GM12878 (cell line): ENCODE measurements at regions not wholly inside any gene's neighbourhood (a gene's known extent, or its start where the extent isn't known, plus 50 kb on each side); places are given as distances from the start of the nearest gene placed in this dataset.

Experiments used
- ATAC-seq: fragments of 200-7000 bp; cut with Tn5 transposase; 3 replicates; pipeline ENCODE4 v1.9.1; 2020; ENCODE audit warnings: mild to moderate bottlenecking, moderate library complexity
- BruUV-seq: library from RNA; stranded (reverse); fragments of 400-500 nt; replicated peaks from 2 replicates; lab custom pipeline; 2021; lab: Mats Ljungman, UMichigan
- CTCF ChIA-PET: fragments of 300-600 bp; sonication (Branson Sonifier 250); formaldehyde crosslinking; extraction: SDS; loops from one replicate; lab custom pipeline; 2021; ENCODE audit warnings: inconsistent platforms; lab: Yijun Ruan, JAX
- POLR2A ChIA-PET: fragments of 350-600 bp; formaldehyde crosslinking; extraction: SDS; loops from one replicate; lab custom pipeline; 2021; ENCODE audit warnings: inconsistent platforms; lab: Charles Lee
- RAD21 ChIA-PET: fragments of 300-600 bp; sonication (Branson Sonifier 250); formaldehyde crosslinking; loops from one replicate; lab custom pipeline; 2023; ENCODE audit warnings: antibody characterized with exemption; ENCODE audit not compliant: unreplicated experiment; lab: Charles Lee
- SMC1A ChIA-PET: fragments of 300-600 bp; sonication (Branson Sonifier 250); formaldehyde crosslinking; loops from one replicate; lab custom pipeline; 2023; ENCODE audit not compliant: unreplicated experiment, uncharacterized antibody; lab: Charles Lee
- DNase-seq: peaks from one replicate; pipeline ENCODE4 v3.0.0-alpha.2; 2011; ENCODE audit warnings: low read depth, low spot score
- FAIRE-seq: peaks from 3 replicates; lab custom pipeline; 2011; peaks lifted over from hg19 to GRCh38; lab: Jason Lieb, UNC
- H2AFZ ChIP-seq: 2 replicates; pipeline ENCODE4 v1.6.0; 2011; ENCODE audit warnings: low read depth, low read length, control low read depth; ENCODE audit not compliant: control insufficient read depth
- H3K27ac ChIP-seq: 2 replicates; pipeline ENCODE4 v1.5.1; 2011; ENCODE audit warnings: control low read depth; ENCODE audit not compliant: control insufficient read depth, insufficient read depth
- H3K27me3 ChIP-seq, 2 experiments: replicated peaks in 1 of 2; 2 replicates each; pipeline versions ENCODE4 v1.6.0 to v1.6.1; 2011; ENCODE audit warnings: low read length in 1 of 2; ENCODE audit not compliant: control insufficient read depth in 2 of 2, insufficient read depth in 2 of 2
- H3K36me3 ChIP-seq, 2 experiments: 2 replicates each; pipeline ENCODE4 v1.5.1; 2011; ENCODE audit warnings: low read length in 1 of 2; ENCODE audit not compliant: control insufficient read depth in 2 of 2, insufficient read depth in 2 of 2
- H3K4me1 ChIP-seq: 2 replicates; pipeline ENCODE4 v1.6.1; 2011; ENCODE audit warnings: mild to moderate bottlenecking, low read length, moderate library complexity, mixed read lengths; ENCODE audit not compliant: control insufficient read depth, insufficient read depth
- H3K4me2 ChIP-seq: 2 replicates; pipeline ENCODE4 v1.6.0; 2011; ENCODE audit warnings: control low read depth; ENCODE audit not compliant: control insufficient read depth, insufficient read depth
- H3K4me3 ChIP-seq: fragments of 200-600 bp; sonication (generic); 2 replicates; pipeline ENCODE4 v1.5.1; 2016
- H3K79me2 ChIP-seq: 2 replicates; pipeline ENCODE4 v1.6.0; 2011; ENCODE audit warnings: low read length; ENCODE audit not compliant: control insufficient read depth, insufficient read depth
- H3K9ac ChIP-seq: 2 replicates; pipeline ENCODE4 v1.8.0; 2011; ENCODE audit warnings: low read length, control low read depth, mixed read lengths; ENCODE audit not compliant: control insufficient read depth, insufficient read depth
- H3K9me3 ChIP-seq: replicated peaks from 3 replicates; pipeline ENCODE4 v1.5.1; 2011; ENCODE audit warnings: mild to moderate bottlenecking, low read length; ENCODE audit not compliant: control insufficient read depth, insufficient read depth
- H4K20me1 ChIP-seq: 2 replicates; pipeline ENCODE4 v1.6.0; 2011; ENCODE audit not compliant: control insufficient read depth, insufficient read depth
- BCLAF1 ChIP-seq: fragments of 450-650 bp; IDR thresholded peaks from 2 replicates; pipeline ENCODE4 v1.6.1; 2017; ENCODE audit warnings: antibody characterized with exemption, mild to moderate bottlenecking, moderate library complexity
- CHD2 ChIP-seq: IDR thresholded peaks from 2 replicates; pipeline ENCODE4 v1.6.1; 2011; ENCODE audit warnings: low read depth, low read length, improper control_type of control experiment, borderline replicate concordance
- E4F1 ChIP-seq: fragments of 450-650 bp; IDR thresholded peaks from 2 replicates; pipeline ENCODE4 v1.6.1; 2018; ENCODE audit warnings: borderline replicate concordance, mild to moderate bottlenecking; ENCODE audit not compliant: partially characterized antibody
- ESRRA ChIP-seq: IDR thresholded peaks from 2 replicates; pipeline ENCODE4 v1.6.1; 2012; ENCODE audit warnings: mild to moderate bottlenecking, low read length, improper control_type of control experiment
- FOXK2 ChIP-seq: fragments of 450-650 bp; IDR thresholded peaks from 2 replicates; pipeline ENCODE4 v1.6.1; 2017; ENCODE audit warnings: mild to moderate bottlenecking, moderate library complexity
- MYC ChIP-seq: IDR thresholded peaks from 2 replicates; pipeline ENCODE4 v1.6.1; 2011; ENCODE audit warnings: mild to moderate bottlenecking, low read length, moderate library complexity, inconsistent platforms; ENCODE audit not compliant: insufficient read depth, insufficient replicate concordance, insufficient read length, severe bottlenecking
- NFYA ChIP-seq: IDR thresholded peaks from 2 replicates; pipeline ENCODE4 v1.6.1; 2011; ENCODE audit warnings: low read depth, mild to moderate bottlenecking, low read length, improper control_type of control experiment, borderline replicate concordance
- PBX3 ChIP-seq: IDR thresholded peaks from 2 replicates; pipeline ENCODE4 v1.6.1; 2011; ENCODE audit warnings: mild to moderate bottlenecking, low read depth, low read length, moderate library complexity; ENCODE audit not compliant: insufficient replicate concordance
- POLR2A ChIP-seq: IDR thresholded peaks from 2 replicates; pipeline ENCODE4 v1.6.1; 2011; ENCODE audit warnings: low read depth, mild to moderate bottlenecking, low read length
- REST ChIP-seq: IDR thresholded peaks from 2 replicates; pipeline ENCODE4 v1.6.1; 2012; ENCODE audit warnings: mild to moderate bottlenecking, low read depth, low read length
- RFX5 ChIP-seq: IDR thresholded peaks from 2 replicates; pipeline ENCODE4 v1.6.1; 2011; ENCODE audit warnings: low read depth, low read length, improper control_type of control experiment
- WGBS: methylation state at CpG from one replicate; pipeline ENCODE4 v1.1.6; 2016; ENCODE audit warnings: low lambda C conversion rate; ENCODE audit not compliant: insufficient replicate concordance, insufficient coverage; ENCODE audit errors: missing lambda C conversion rate; 5-methylcytosine and 5-hydroxymethylcytosine counted together
- in situ Hi-C: fragments of 300-500 bp; cut with MboI; formaldehyde crosslinking; loops from 9 replicates; pipeline ENCODE4 v1.14.3; 2018; ENCODE audit warnings: mixed read lengths
- intact Hi-C: fragments of 100-400 bp; cut with micrococcal nuclease; formaldehyde crosslinking; loops from one replicate; pipeline ENCODE4 v1.14.2; 2022; ENCODE audit not compliant: unreplicated experiment

GRCh38 chr7:67432536-67433234 is 436.1 kb downstream of the TYW1 start:
- DNase-seq (no peak), ATAC-seq (no peak), FAIRE-seq (no peak)
- no peaks in the 10 kb centered on the region for H3K79me2 ChIP-seq
- no peaks in the 10 kb centered on the region for H3K27me3 ChIP-seq
- H2AFZ ChIP-seq: no peak overlapping the region
- ChIA-PET SMC1A (no interaction called here), CTCF (no interaction called here), POLR2A (no interaction called here), RAD21 (no interaction called here)
- no peaks in the 10 kb centered on the region; the same call in 2 of the 3 replicates for H3K9me3 ChIP-seq
- BruUV-seq: no TSS peak
- in situ Hi-C loops: no loop called here
- H3K27ac ChIP-seq: no peak overlapping the region
- H3K9ac ChIP-seq: no peak overlapping the region
- 6% methylated on average over 10 of the region's 10 CpGs for WGBS
- intact Hi-C loops: no loop called here
- no peak overlapping the region for H3K4me3 ChIP-seq
- H3K4me2 ChIP-seq: no peak overlapping the region
- no peaks in the 10 kb centered on the region for H3K36me3 ChIP-seq
- no peaks in the 10 kb centered on the region for H3K4me1 ChIP-seq
- no peaks in the 10 kb centered on the region for H4K20me1 ChIP-seq
- no peak for TF ChIP-seq MYC
- TF ChIP-seq ESRRA: no peak
- no peak for TF ChIP-seq FOXK2
- no peak for TF ChIP-seq E4F1
- no peak for TF ChIP-seq NFYA
- TF ChIP-seq RFX5: no peak
- TF ChIP-seq CHD2: no peak
- no peak for TF ChIP-seq BCLAF1
- TF ChIP-seq POLR2A: no peak
- no peak for TF ChIP-seq PBX3
- no peak for TF ChIP-seq REST
